Duodenal mucosa (tissue), 2 donors: ENCODE measurements at regions not wholly inside any gene's neighbourhood (a gene's known extent, or its start where the extent isn't known, plus 50 kb on each side); places are given as distances from the start of the nearest gene placed in this dataset.

Experiments
- H3K27ac ChIP-seq: one replicate; pipeline ENCODE4 v1.7.0; 2013; ENCODE audit warnings: low read depth, low read length
- H3K27me3 ChIP-seq, 2 donors: one replicate each; pipeline ENCODE4 v1.7.0; 2013; ENCODE audit warnings: low read length in 2 of 2, control low read depth in 1 of 2; ENCODE audit not compliant: insufficient read depth in 2 of 2, control insufficient read depth in 1 of 2
- H3K36me3 ChIP-seq, 2 donors: one replicate each; pipeline ENCODE4 v1.7.0; 2013; ENCODE audit warnings: low read length in 2 of 2, control low read depth in 1 of 2; ENCODE audit not compliant: insufficient read depth in 2 of 2, control insufficient read depth in 1 of 2
- H3K4me1 ChIP-seq, 2 donors: one replicate each; pipeline ENCODE4 v1.7.0; 2013; ENCODE audit warnings: low read length in 2 of 2, control low read depth in 1 of 2; ENCODE audit not compliant: insufficient read depth in 2 of 2, control insufficient read depth in 1 of 2
- H3K4me3 ChIP-seq, 2 donors: one replicate each; pipeline ENCODE4 v1.7.0; 2013; ENCODE audit warnings: low read length in 2 of 2, low read depth in 1 of 2
- H3K9ac ChIP-seq, 2 donors: one replicate each; pipeline ENCODE4 v1.7.0; 2013; ENCODE audit warnings: low read length in 2 of 2, low read depth in 1 of 2
- H3K9me3 ChIP-seq, 2 donors: one replicate each; pipeline ENCODE4 v1.7.0; 2013; ENCODE audit warnings: low read length in 2 of 2, control low read depth in 1 of 2; ENCODE audit not compliant: control insufficient read depth in 1 of 2

- no peak overlapping the region for H3K9ac ChIP-seq
- H3K36me3 ChIP-seq = no peaks in the 10 kb centered on the region
- no peaks in the 10 kb centered on the region for H3K27me3 ChIP-seq
- H3K4me1 ChIP-seq = no peaks in the 10 kb centered on the region
- no peaks in the 10 kb centered on the region for H3K9me3 ChIP-seq
- H3K4me3 ChIP-seq = no peak overlapping the region
- no peak overlapping the region for H3K27ac ChIP-seq
These were observed 194.7 kb upstream of the RAB4A start for GRCh38 chr1:229076195-229076594.

DNA sequence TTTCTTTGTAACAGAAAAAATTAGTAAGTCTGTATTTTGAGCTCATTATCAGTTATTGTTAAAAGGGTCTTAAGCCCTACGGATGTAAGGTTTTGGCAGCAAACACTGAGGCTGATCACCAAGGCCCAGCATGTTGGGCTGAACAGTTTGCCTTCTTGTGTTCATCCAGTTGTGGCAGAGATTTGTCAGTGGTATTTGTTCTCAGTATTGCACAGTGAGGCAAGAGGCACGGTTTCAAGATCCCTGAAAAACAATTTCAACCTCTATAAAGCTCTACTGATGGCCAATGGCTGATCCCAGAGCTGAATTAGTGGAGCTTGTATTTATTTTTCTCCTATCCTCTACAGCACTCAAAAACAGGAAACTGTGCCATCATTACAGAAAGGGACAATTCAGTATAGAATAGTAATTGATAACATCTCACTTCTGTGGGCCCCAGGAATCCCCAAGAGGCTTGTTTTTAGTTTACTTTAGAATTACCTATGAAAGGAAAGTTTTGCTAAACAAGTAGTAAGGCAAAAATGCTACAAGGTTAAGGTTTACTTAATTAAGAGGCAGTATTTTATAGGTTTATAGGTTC lies 191.8 kb upstream of the RAB4A start:
- Histone ChIP-seq H3K27ac (no peak overlapping the region), H3K9me3 (peaks cover 10 to 11% of the 10 kb centered on the region in 2 donors), H3K27me3 (no peaks in the 10 kb centered on the region), H3K4me3 (no peak overlapping the region), H3K9ac (no peak overlapping the region), H3K36me3 (no peaks in the 10 kb centered on the region), H3K4me1 (no peaks in the 10 kb centered on the region)

DNA sequence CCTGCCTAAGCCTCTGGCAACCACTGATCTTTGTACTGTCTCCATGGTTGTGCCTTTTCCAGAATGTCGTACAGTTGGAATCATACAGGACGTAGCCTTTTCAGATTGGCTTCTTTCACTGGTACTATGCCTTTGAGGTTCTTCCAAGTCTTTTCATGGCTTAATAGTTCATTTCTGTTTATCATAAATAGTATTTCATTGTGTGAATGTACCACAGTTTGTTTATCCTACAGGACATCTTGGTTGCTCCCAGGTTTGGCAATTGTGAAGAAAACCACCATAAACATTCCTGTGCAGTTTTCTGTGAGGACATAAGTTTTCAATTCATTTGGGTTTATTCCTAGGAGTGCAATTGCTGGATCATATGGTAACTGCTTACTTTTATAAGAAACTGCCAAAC lies 190.6 kb upstream of the RAB4A start:
- Histone ChIP-seq H3K27ac (no peak overlapping the region), H3K9ac (no peak overlapping the region), H3K9me3 (peaks cover 10 to 11% of the 10 kb centered on the region in 2 donors), H3K4me3 (no peak overlapping the region), H3K4me1 (no peaks in the 10 kb centered on the region), H3K36me3 (no peaks in the 10 kb centered on the region), H3K27me3 (no peaks in the 10 kb centered on the region)

DNA sequence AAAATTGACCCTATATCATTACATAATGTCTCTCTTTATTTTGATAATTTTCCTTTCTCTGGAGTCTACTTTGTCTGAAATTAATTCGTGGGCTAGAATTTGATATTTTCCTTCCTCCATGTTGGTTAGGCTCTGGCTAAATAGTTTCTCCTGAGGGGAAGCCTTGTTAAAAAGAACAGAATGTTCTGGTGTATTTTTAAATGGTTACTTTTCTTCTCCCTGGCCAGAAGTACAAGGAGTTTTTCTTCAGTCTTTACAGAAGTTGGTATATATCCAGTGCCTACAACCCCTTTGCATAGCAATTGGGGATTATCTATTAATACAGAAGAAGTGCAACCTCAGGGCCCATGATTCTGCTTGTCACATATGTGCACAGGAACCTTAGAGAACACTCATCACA lies 185.6 kb upstream of the RAB4A start:
- Histone ChIP-seq H3K9ac (no peak overlapping the region), H3K27me3 (no peaks in the 10 kb centered on the region), H3K4me3 (no peak overlapping the region), H3K27ac (no peak overlapping the region), H3K36me3 (no peaks in the 10 kb centered on the region), H3K4me1 (no peaks in the 10 kb centered on the region), H3K9me3 (peaks cover 10 to 11% of the 10 kb centered on the region in 2 donors)

- peaks cover 10 to 11% of the 10 kb centered on the region in 2 donors for H3K9me3 ChIP-seq
- H3K36me3 ChIP-seq = no peaks in the 10 kb centered on the region
- H3K27ac ChIP-seq = no peak overlapping the region
- H3K4me1 ChIP-seq = no peaks in the 10 kb centered on the region
- no peaks in the 10 kb centered on the region for H3K27me3 ChIP-seq
- no peak overlapping the region for H3K9ac ChIP-seq
- no peak overlapping the region for H3K4me3 ChIP-seq
These were observed 184.8 kb upstream of the RAB4A start for GRCh38 chr1:229086091-229086490.

DNA sequence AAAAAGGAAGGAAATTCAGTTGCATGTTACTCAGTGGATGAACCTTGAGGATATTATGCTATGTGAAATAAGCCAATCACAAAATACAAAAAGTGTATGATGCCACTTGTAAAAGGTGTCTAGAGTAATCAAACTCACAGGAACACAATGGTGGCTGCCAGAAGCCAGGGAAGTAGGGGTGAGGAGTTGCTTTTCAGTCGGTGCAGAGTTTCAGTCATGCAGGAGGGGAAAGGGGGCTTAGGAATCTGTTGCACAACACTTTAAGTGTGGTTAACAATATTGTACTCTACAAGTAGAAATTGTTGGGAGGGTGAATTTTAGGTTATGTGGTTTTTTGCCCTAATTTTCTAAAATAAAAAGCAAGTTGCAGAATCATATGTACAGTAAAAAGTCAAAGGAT lies 184.2 kb upstream of the RAB4A start:
- Histone ChIP-seq H3K9me3 (peaks cover 10 to 11% of the 10 kb centered on the region in 2 donors), H3K27ac (no peak overlapping the region), H3K4me3 (no peak overlapping the region), H3K9ac (no peak overlapping the region), H3K36me3 (no peaks in the 10 kb centered on the region), H3K27me3 (no peaks in the 10 kb centered on the region), H3K4me1 (no peaks in the 10 kb centered on the region)

DNA sequence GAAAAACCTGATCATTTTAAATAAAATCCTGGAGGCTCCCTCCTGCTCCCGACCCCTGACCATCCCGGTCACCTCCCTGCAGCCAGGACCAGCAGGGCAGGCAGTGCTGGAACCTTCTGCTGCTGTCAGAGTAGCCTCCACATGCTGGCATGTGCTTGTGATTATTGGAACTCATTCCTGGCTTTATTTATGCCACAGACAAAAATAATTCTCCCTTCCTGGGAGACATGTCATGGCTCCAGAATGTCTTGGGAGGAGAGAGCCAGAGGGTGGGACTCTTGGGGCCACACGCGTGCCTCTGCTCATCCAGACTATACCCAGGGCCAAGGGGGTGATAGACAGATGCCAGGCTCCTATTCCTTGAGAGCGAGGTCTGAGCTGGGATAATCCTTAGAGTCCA lies 183.6 kb upstream of the RAB4A start:
- H3K9me3 ChIP-seq = peaks cover 7 to 10% of the 10 kb centered on the region in 2 donors
- H3K27me3 ChIP-seq = no peaks in the 10 kb centered on the region
- H3K36me3 ChIP-seq = no peaks in the 10 kb centered on the region
- no peaks in the 10 kb centered on the region for H3K4me1 ChIP-seq
- H3K27ac ChIP-seq = no peak overlapping the region
- H3K9ac ChIP-seq = no peak overlapping the region
- H3K4me3 ChIP-seq = no peak overlapping the region

DNA sequence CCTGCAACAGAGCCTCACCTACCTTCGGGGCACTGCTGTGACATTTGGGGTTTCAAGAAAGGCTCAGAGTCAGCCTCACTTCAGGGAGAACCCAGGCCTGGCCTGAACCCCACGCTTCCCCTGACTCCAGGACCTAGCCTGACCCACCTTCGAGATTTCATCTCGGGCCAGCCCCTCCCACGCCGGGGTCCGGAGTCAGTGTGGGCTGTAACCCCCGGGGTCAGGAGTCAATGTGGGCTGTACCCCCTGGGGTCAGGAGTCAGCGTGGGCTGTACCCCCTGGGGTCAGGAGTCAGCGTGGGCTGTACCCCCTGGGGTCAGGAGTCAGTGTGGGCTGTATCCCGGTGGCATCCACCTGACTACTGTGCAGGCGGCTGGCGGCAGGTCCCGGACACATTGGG lies 183.0 kb upstream of the RAB4A start:
- H3K4me3 ChIP-seq = no peak overlapping the region
- H3K9ac ChIP-seq = no peak overlapping the region
- no peak overlapping the region for H3K27ac ChIP-seq
- H3K9me3 ChIP-seq = peaks cover 3 to 4% of the 10 kb centered on the region in 2 donors
- H3K27me3 ChIP-seq = no peaks in the 10 kb centered on the region
- H3K4me1 ChIP-seq = peaks cover under 1 to 2% of the 10 kb centered on the region in 2 donors
- no peaks in the 10 kb centered on the region for H3K36me3 ChIP-seq

DNA sequence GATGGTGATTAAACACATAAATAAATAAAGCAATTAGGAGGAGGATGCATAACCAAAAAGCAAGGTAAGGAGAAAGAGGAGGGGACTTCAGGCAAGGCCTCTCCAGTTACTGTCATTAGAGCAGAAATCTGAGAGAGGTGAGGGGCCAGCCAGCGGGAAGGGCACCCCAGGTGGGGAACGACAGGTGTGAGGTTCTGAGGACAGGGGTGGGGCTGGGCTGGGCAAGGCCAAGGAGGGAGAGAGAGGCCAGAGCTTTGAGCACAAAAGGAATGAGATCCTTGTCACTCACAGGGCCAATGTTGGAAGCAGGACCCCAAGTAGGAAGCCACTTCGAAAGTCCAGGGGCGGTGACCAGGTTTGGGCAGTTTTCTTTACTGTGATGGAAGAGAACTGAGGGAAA lies 182.2 kb upstream of the RAB4A start:
- Histone ChIP-seq H3K27me3 (no peaks in the 10 kb centered on the region), H3K4me1 (peaks cover 6 to 8% of the 10 kb centered on the region in 2 donors), H3K9ac (no peak overlapping the region), H3K36me3 (no peaks in the 10 kb centered on the region), H3K9me3 (no peaks in the 10 kb centered on the region), H3K27ac (no peak overlapping the region), H3K4me3 (no peak overlapping the region)

DNA sequence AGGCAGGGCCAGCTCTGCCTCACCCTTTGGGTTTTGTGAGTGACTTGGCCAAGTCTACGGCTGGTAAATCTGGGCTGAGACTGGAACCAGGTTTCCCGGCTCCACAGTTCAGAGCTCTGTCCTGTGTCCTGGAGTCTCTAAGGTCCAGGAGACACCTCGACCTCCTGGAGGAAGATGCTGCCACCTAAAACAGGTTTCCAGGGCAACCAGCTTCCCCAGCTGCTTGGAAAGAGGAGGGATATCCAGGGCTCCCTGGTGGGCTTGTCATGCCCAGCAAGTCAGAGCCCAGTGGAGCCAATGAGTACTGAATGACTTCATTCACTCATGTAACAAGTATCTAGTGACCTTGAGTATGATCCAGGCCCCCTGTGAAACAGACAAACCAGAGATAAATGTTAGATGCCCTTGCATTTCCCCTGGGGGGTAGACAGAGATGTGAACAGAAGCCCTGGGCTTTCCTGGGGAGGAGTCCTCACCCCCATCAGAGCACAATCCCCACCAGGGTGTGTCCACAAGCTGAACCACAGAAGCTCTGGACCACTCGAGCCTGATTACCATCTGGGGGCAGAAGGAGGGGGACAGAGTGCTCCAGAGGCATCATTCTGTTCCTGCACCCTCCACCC lies 181.2 kb upstream of the RAB4A start:
- H3K36me3 ChIP-seq = no peaks in the 10 kb centered on the region
- peaks cover 10 to 13% of the 10 kb centered on the region in 2 donors for H3K4me1 ChIP-seq
- no peak overlapping the region for H3K4me3 ChIP-seq
- no peaks in the 10 kb centered on the region for H3K27me3 ChIP-seq
- H3K9me3 ChIP-seq = no peaks in the 10 kb centered on the region
- H3K9ac ChIP-seq = no peak overlapping the region
- H3K27ac ChIP-seq = no peak overlapping the region
